ENCODE measurements at regions not wholly inside any gene's neighbourhood (a gene's known extent, or its start where the extent isn't known, plus 50 kb on each side); places are given as distances from the start of the nearest gene placed in this dataset.
"Not testable (repeated sequence)": the region's sequence is repeated elsewhere in the genome, so short reads cannot be mapped to it uniquely, and the experiment has no call there.

GRCh38 chr4:160364665-160365064 lies 1261.8 kb downstream of the RAPGEF2 start:
- TF ChIP-seq RELA (IDR thresholded peaks at IDR 0.05; ENCODE audit: borderline replicate concordance, partially characterized antibody); RAD51 (IDR thresholded peaks at IDR 0.05); SRF (IDR thresholded peaks at IDR 0.05; ENCODE audit: low read depth in 2 of 2, low read length in 2 of 2); CBX3 (IDR thresholded peaks at IDR 0.05; ENCODE audit: borderline replicate concordance, low read depth); CTCF (IDR thresholded peaks at IDR 0.05 in 2 of 3, conservative IDR thresholded peaks at IDR 0.05 in 1 of 3; ENCODE audit: control insufficient read depth in 2 of 3, extremely low read depth in 1 of 3, insufficient read depth in 1 of 3, low read depth in 3 of 3, low read length in 3 of 3): not testable (repeated sequence)
